ENCODE measurements at regions not wholly inside any gene's neighbourhood (a gene's known extent, or its start where the extent isn't known, plus 50 kb on each side); places are given as distances from the start of the nearest gene placed in this dataset.

- Histone ChIP-seq H4K20me1 (replicated peaks; ENCODE audit: control insufficient read depth, insufficient read depth, low read length) (no peaks in the 10 kb centered on the region), H2AFZ (ENCODE audit: low read depth, low read length) (no peak overlapping the region), H3K9me1 (ENCODE audit: control insufficient read depth, insufficient read depth, low read length) (no peaks in the 10 kb centered on the region), H3K79me2 (ENCODE audit: control insufficient read depth, insufficient read depth, low read length) (no peaks in the 10 kb centered on the region), H3K4me2 (ENCODE audit: insufficient read depth, low read length) (no peak overlapping the region), H3K27ac (ENCODE audit: extremely low read depth, low read depth, low read length) (no peak overlapping the region), H3K4me3 (no peak overlapping the region), H3K9me3 (replicated peaks; ENCODE audit: control insufficient read depth, insufficient read depth, low read depth, low read length) (no peaks in the 10 kb centered on the region), H3K36me3 (ENCODE audit: control insufficient read depth, insufficient read depth, low read length) (no peaks in the 10 kb centered on the region), H3K27me3 (ENCODE audit: control insufficient read depth in 2 of 2, insufficient read depth in 2 of 2, low read length in 2 of 2) (no peaks in the 10 kb centered on the region), H3K4me1 (replicated peaks in 1 of 2; ENCODE audit: control insufficient read depth in 2 of 2, insufficient read depth in 2 of 2, low read length in 2 of 2) (no peaks in the 10 kb centered on the region), H3K9ac (ENCODE audit: insufficient read depth in 1 of 2, low read depth in 2 of 2, low read length in 2 of 2) (no peak overlapping the region)
- ChIA-PET CTCF (ENCODE audit: low intra/inter-chr PET ratio) (no interaction called here), POLR2A (interaction anchor here (0.6 kb wide), 1 partner anchor 79 kb away, joined by 3 read pairs; no protein-coding TSS in a partner anchor)
- no peak for DNase-seq (ENCODE audit: extremely low read depth in 1 of 4, low spot score in 3 of 4)
- no peak for FAIRE-seq
- in situ Hi-C loops (cut with MboI), result no loop called here
- intact Hi-C loops (cut with micrococcal nuclease), result no loop called here
- ATAC-seq, result no peak
- no peak for TF ChIP-seq IFI16 (CRISPR knock-in tag; IDR thresholded peaks at IDR 0.05)
- no peak for TF ChIP-seq HDAC2 (IDR thresholded peaks at IDR 0.05)
- TF ChIP-seq SMAD2 (IDR thresholded peaks at IDR 0.05; ENCODE audit: low read depth, low read length), result no peak
- no peak for TF ChIP-seq ZNF76 (CRISPR knock-in tag; IDR thresholded peaks at IDR 0.05; ENCODE audit: borderline replicate concordance)
- TF ChIP-seq ZBTB2 (IDR thresholded peaks at IDR 0.05), result no peak
- no peak for TF ChIP-seq ZFPM2 (CRISPR knock-in tag; IDR thresholded peaks at IDR 0.05)
- no peak for TF ChIP-seq POLR3A (IDR thresholded peaks at IDR 0.05; ENCODE audit: borderline replicate concordance, extremely low read depth, insufficient read depth, insufficient read length)
- TF ChIP-seq WHSC1 (IDR thresholded peaks at IDR 0.05; ENCODE audit: low read length), result no peak
- no peak for TF ChIP-seq ZNF395 (CRISPR knock-in tag; IDR thresholded peaks at IDR 0.05)
- no peak for TF ChIP-seq ELF1 (tag; IDR thresholded peaks at IDR 0.05)
- no peak for TF ChIP-seq TCF3 (CRISPR knock-in tag; IDR thresholded peaks at IDR 0.05)
- 9% methylated on average over 3 of the region's 3 CpGs for WGBS (ENCODE audit: insufficient coverage, low coverage, missing lambda C conversion rate)
- BruUV-seq (replicated peaks), result no TSS peak
These were observed 155.8 kb upstream of the FAT4 start for GRCh38 chr4:125159001-125159400.
